ENCODE measurements at regions not wholly inside any gene's neighbourhood (a gene's known extent, or its start where the extent isn't known, plus 50 kb on each side); places are given as distances from the start of the nearest gene placed in this dataset.

DNA sequence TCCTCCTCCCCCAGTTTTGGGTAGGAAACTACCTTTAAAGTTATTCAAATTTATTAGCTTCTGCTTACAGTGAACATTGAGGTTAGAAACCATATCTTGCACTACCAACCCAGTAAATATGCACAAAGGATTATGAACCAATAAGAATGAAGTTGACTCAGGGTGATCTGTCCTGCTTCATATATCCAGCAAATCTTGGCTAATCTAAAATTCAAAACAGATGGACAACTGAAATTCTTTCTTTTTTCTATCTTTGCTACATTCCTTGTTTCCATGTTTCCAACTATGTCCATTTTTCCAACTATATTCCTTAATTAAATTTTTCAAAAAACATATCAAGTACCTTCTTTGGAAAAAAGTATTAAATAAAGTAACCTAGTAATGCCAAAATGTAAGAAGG is 149.3 kb downstream of the FAM124B start (continued):
- TF ChIP-seq RAD21 (IDR thresholded peaks at IDR 0.05 in 1 of 2, conservative IDR thresholded peaks at IDR 0.05 in 1 of 2; ENCODE audit: low read depth in 2 of 2, low read length in 2 of 2) (no peak), FOSL1 (IDR thresholded peaks at IDR 0.05; ENCODE audit: insufficient read depth, low read depth, low read length) (no peak), NANOG (IDR thresholded peaks at IDR 0.05; ENCODE audit: insufficient read depth, low read depth, low read length, poor library complexity, severe bottlenecking) (no peak)
